Activated CD4-positive, CD25-positive, alpha-beta regulatory T cell treated with anti-CD3 and anti-CD28 coated beads, Interleukin-2, amount 50 U/mL, for 72 hours (primary cell): ENCODE measurements at regions not wholly inside any gene's neighbourhood (a gene's known extent, or its start where the extent isn't known, plus 50 kb on each side); places are given as distances from the start of the nearest gene placed in this dataset.

Experiments used
- DNase-seq: peaks from one replicate; pipeline ENCODE4 v3.0.0; 2021

- DNase-seq, result no peak
These were observed 58.2 kb upstream of the LMO1 start for GRCh38 chr11:8321876-8322275.

- no peak for DNase-seq
These were observed 56.4 kb upstream of the LMO1 start for GRCh38 chr11:8320076-8320475.

- DNase-seq, result no peak
These were observed 54.9 kb upstream of the LMO1 start for GRCh38 chr11:8318536-8318935.

- no peak for DNase-seq
These were observed 53.5 kb upstream of the LMO1 start for GRCh38 chr11:8317159-8317558.

- DNase-seq, result no peak
These were observed 52.3 kb upstream of the LMO1 start for GRCh38 chr11:8315954-8316353.

GRCh38 chr11:8315463-8315862 is 51.8 kb upstream of the LMO1 start:
- DNase-seq, result no peak

GRCh38 chr11:8314916-8315315 is 51.2 kb upstream of the LMO1 start:
- DNase-seq, result no peak

- DNase-seq, result no peak
These were observed 49.9 kb upstream of the LMO1 start for GRCh38 chr11:8313504-8314090.
